GM11168 (cell line): ENCODE measurements at regions not wholly inside any gene's neighbourhood (a gene's known extent, or its start where the extent isn't known, plus 50 kb on each side); places are given as distances from the start of the nearest gene placed in this dataset.

Experiments used
- in situ Hi-C: fragments of 300-500 bp; cut with MboI; formaldehyde crosslinking; loops from one replicate; pipeline ENCODE4 v1.12.0; 2022; ENCODE audit warnings: low sequenced_read_pairs; ENCODE audit not compliant: unreplicated experiment

DNA sequence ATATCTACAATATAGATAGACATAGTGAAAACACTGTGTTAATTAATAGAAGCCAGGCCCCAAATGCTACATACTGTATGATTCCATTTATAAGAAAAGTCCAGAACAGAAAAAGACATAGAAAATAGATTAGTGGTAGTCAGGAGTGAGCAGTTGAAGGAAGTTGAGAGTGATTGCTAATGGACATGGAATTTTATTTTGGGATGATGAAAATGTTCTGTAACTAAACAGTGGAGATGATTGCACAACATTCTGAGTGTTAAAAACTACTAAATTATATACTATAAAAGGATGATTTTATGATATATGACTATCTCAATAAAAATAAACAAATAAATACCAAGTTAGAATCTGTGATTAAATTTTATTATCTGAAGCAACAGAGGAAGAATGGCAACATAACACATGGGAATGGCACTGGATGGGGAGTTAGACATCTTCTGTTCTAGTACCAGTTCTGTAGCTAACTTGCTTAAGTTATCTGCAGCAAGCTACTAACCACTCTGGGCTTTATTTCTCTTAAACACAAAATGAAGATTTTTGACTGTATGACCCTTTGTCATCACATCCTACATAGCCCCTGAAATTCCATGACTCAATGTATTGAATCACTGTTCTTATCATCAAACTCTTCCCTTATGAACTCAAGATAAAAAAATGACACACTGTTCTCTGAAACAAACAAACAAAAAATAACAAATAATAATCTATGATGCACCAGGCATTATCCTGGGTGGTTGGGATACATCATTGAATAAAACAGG lies 612.7 kb downstream of the TBL1XR1 start:
- in situ Hi-C loops: no loop called here

DNA sequence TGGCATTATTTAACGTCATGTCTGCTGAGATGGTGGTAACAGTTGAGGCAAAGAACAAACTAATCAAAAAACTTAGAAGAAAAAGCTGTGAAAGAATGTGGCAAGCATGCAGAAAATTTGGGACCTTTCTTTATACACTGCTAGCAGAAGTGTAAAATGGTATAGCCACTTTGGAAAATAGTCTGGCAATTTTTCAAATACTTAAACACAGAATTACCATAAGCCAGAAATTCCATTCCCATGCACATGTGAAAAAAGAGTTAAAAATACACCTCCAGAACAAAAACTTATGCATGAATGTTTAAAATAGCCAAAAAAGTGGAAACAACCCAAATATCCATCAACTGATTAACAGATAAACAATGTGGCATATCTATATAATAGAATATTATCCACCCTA lies 613.3 kb downstream of the TBL1XR1 start:
- in situ Hi-C loops: no loop called here

DNA sequence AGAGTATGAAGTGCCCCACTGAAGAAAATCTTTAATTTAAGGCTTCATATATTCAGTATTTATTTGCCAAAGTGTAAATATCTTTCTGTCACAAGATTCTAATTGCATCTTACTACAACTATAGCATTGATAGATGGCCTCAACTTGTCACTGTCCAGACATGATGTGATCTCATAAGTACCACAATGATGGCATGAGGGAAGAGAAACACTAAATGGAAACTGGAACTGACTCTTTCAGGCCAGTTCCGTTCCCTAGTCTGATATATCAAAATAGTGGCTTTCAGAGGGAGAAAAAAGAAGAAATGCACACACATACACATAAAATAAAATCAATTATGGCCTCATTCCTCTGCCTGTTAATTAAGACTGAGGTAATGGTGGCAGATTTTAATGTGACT lies 615.7 kb downstream of the TBL1XR1 start:
- in situ Hi-C loops: no loop called here

DNA sequence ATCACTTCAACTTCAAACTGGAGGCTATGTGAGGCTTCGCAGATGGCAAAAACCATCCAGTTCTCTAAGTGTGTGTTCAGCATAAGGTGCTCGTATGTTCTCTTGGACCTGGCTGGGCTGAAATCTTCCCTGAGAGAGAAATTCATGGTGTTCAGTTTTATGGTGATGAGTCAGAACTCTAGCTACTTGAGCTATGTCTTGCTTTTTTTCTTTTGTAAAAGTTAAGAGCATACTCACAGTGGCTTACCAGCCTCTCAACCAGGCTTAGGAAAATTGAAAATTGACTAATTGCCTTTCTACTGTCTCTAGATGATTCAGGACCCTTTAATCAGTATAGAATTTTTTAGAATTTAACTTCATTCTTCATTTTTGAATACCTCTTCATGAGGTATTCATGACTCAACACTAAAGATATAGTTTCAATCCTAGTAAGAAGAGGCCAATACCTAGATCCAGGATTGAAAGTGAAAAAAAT lies 617.5 kb downstream of the TBL1XR1 start:
- in situ Hi-C loops: no loop called here

DNA sequence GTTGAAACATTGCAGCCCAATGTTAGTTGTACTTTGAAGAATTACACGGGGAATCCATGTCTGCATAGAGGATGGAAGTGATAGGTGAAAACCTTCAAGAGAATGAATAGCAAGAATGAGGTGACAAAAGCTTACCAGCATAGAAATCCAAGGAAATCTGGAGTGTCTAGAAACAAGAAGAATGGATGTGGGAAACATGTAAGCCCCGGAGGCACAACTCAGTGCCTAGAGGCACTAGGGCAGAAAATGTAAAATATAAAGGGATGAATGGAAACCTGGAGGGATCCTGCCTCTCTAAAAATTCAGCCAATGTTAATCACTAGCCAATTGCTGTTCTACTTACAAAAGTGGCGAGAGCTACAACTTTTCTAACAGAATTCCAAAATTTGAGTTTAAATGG lies 619.0 kb downstream of the TBL1XR1 start:
- in situ Hi-C loops: no loop called here

- in situ Hi-C loops: no loop called here
Measured at GRCh38 chr3:176577447-176577846, 619.8 kb downstream of the TBL1XR1 start.

DNA sequence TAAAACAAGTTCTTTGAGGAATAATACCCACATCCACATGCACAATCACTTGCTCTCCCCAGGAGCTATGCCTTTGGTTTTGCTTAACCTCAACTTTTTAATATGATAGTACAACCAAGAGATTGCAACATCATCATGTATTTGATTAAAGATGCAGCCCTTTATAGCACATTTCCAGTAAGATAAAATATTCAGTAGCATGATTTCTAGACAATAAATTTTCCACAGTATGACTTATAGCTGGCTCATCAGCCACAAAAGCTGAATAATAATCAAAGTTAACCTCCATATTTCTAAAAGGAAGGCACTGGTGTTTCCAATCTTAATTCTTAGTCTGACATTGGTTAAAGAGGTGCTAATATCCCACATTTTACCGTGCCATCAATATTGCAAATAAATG lies 622.5 kb downstream of the TBL1XR1 start:
- in situ Hi-C loops: no loop called here

GRCh38 chr3:176571926-176572325 lies 625.4 kb downstream of the TBL1XR1 start:
- in situ Hi-C loops: no loop called here

DNA sequence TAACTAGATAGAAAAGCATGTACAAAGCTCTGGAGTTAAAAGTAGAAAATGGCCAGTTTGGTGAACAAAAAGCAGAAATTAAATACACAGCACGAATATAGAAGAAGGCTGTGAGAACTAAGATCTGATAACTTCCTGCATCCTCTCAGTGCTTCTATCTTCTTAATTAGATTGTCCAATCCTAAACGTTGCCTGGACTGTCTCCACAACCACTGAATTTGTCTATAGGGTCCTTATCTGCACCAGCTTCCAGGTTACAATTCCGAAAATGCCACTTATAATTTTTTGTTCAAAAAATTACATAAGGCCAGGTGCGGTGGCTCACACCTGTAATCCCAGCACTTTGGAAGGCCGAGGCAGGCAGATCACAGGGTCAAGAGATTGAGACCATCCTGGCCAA lies 626.3 kb downstream of the TBL1XR1 start:
- in situ Hi-C loops: no loop called here

DNA sequence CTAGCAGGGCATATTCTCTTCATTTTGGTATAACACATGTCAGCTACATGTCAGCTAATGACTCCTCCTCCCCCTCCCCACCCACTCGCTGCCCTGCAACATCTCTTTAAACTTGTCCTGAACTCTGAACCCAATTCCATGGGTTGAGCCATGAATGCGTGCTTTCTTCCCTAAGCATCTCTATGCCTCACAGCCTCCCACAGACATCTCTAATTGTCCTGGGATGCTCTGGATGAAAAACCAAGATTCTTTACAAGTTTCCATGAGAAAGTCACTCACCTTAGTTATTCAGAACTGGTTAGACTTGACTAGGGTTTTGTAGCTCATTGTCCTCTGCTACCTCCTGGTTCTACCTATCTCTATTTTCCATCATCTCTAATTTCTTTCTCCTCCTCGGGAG lies 629.1 kb downstream of the TBL1XR1 start:
- in situ Hi-C loops: no loop called here

DNA sequence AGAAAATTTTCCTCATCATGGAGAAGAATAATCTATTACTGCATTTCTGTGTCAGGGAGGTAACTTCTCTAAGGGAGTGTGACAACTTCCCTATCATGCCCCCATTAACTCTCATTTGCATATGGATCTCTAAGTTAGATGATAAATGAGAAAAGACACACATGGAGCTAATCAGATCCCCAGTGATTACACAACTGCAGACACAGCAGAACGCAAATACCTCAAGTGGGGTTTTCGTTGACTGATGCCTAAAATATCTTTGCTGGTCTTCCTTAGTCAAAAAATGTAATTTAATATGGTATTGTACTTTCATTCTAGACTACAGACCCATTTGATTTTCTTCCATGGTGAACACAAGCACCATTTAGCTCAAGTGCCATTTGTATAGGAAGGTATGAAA lies 630.5 kb downstream of the TBL1XR1 start:
- in situ Hi-C loops: no loop called here

DNA sequence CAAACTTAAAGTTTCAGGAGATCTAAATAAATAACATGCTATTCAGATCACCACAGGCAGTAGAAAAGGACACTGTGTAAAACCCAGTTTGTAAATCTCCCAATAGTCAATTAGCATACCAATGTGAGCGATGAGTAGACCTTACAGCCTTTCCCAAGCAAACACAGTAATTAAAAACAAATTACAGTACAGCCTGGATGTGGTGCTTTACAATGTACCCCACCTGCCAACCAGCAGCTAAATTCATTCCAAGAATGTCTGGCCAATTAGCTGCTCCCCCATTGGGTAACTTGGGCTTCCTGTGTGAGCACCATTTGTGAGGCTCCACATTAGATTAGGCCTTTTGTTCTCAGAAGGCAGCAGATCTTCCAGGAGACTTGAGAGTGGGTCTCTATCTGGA lies 635.0 kb downstream of the TBL1XR1 start:
- in situ Hi-C loops: no loop called here

GRCh38 chr3:176561826-176562225 lies 635.5 kb downstream of the TBL1XR1 start:
- in situ Hi-C loops: no loop called here

DNA sequence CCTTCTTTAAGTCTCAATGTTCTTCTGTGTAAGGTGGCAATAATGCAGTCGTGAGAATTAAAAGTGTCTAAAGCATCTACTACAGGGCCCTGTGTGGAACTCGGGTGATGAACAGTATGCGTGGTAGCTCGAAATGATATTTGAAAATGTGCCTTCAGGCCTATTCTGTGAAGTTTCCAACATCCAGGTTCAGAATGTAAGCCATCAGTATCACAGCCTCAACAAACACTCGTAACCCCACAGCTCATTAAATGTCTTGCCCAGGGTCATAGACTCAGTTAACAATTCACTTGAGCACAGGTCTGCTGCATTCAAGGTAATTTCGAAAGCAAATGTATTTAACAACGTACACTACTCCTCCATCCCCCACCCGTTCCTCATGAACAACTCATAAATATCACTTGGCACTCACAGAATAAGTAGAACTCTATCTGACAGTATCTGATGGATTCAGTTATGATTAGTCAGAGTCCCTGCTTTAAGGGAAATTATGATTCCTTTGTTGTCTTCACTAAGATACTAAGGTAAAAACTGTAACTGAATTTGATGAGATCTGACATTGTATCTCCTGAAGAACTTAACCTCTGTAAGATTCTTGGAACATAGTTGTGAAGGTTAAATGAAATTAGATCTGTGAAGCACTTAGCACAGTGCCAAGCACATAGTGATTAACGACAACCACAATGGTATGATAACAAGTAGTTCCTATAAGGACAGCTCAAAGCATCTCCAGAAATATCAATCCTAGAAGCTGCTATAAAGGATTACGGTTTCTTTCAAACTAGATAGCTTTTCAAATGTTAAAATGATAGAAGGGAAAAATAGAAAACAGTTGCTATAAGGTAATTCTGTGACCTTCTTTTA lies 642.3 kb downstream of the TBL1XR1 start:
- in situ Hi-C loops: no loop called here

- in situ Hi-C loops: no loop called here
Measured at GRCh38 chr3:176554264-176554663, 643.0 kb downstream of the TBL1XR1 start.

GRCh38 chr3:176526942-176527341 lies 670.3 kb downstream of the TBL1XR1 start:
- in situ Hi-C loops: no loop called here

DNA sequence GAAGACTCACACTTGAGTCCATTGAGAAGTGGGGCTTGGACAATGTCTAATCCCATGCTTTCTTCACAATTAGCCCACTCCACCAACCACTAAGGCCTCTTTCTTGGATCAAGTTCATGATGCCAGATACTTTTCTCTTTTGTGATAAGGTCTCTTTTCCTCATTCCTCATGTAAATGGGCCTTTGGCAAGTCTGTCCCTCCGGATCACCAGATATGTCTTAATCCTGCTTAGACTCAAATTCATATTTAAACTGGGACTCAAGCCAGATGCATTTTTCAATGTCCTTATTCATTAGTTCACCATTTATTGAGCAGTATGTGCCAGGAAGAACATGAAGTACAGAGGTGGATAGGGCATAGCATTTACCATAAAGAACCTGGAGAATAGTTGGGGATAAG lies 671.1 kb downstream of the TBL1XR1 start:
- in situ Hi-C loops: no loop called here

- in situ Hi-C loops: loop anchor here (25.0 kb wide), 1 partner anchor 414 kb away; no protein-coding TSS in a partner anchor
Measured at GRCh38 chr3:176523114-176523513, 674.2 kb downstream of the TBL1XR1 start.

- in situ Hi-C loops: loop anchor here (25.0 kb wide), 1 partner anchor 415 kb away; no protein-coding TSS in a partner anchor
Measured at GRCh38 chr3:176522436-176522835, 674.8 kb downstream of the TBL1XR1 start.

GRCh38 chr3:176521531-176522175 lies 675.6 kb downstream of the TBL1XR1 start:
- in situ Hi-C loops: loop anchor here (25.0 kb wide), 1 partner anchor 416 kb away; no protein-coding TSS in a partner anchor

DNA sequence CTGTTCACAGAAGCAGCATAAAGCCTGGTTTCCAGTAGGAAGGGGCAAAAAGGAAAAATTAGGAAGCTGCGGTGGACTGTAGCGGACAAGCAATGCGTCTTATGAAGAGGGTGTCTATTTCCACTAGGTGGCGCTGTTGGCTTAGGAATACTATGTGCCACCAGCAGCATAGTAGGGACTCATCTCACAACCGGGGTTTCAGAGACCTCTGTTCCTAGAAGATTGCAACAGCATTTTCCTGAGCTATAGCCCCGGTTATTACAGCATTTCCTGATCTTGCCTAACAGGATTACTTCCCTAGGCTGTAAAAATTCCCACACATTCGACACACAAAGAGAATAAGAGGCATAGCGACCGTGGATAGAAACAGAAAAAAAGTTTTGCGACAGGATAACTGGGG lies 683.0 kb downstream of the TBL1XR1 start:
- in situ Hi-C loops: loop anchor here (25.0 kb wide), 1 partner anchor 423 kb away; no protein-coding TSS in a partner anchor
